H1 (cell line): ENCODE measurements at regions not wholly inside any gene's neighbourhood (a gene's known extent, or its start where the extent isn't known, plus 50 kb on each side); places are given as distances from the start of the nearest gene placed in this dataset.

ENCODE experiments used
- CTCF ChIA-PET: fragments of 300-600 bp; sonication (Branson Sonifier 250); formaldehyde crosslinking; loops from one replicate; lab custom pipeline; 2021; ENCODE audit not compliant: partially characterized antibody; lab: Charles Lee
- POLR2A ChIA-PET: fragments of 300-600 bp; sonication (Branson Sonifier 250); formaldehyde crosslinking; loops from one replicate; lab custom pipeline; 2021; ENCODE audit warnings: inconsistent platforms; ENCODE audit not compliant: partially characterized antibody; lab: Charles Lee
- DNase-seq, 2 experiments: peaks; one replicate each; pipeline versions ENCODE4 v3.0.0 to v3.0.0-alpha.2; 2010 to 2022; ENCODE audit warnings: low spot score in 2 of 2, low read depth in 1 of 2, mixed read lengths in 1 of 2
- FAIRE-seq: peaks from 2 replicates; lab custom pipeline; 2011; peaks lifted over from hg19 to GRCh38; lab: Jason Lieb, UNC
- H2AFZ ChIP-seq: 2 replicates; pipeline ENCODE4 v1.8.1; 2012; ENCODE audit warnings: low read length, inconsistent platforms
- H2AK5ac ChIP-seq: 2 replicates; pipeline ENCODE4 v1.6.1; 2013; ENCODE audit warnings: low read depth, low read length
- H2BK120ac ChIP-seq: replicated peaks from 2 replicates; pipeline ENCODE3; 2013; ENCODE audit warnings: low read depth, low read length, inconsistent platforms
- H2BK12ac ChIP-seq: 2 replicates; pipeline ENCODE4 v1.6.1; 2013; ENCODE audit warnings: low read depth, low read length
- H2BK15ac ChIP-seq: 2 replicates; pipeline ENCODE4 v1.6.1; 2013; ENCODE audit warnings: low read length
- H2BK20ac ChIP-seq: 2 replicates; pipeline ENCODE4 v1.6.1; 2013; ENCODE audit warnings: low read length
- H2BK5ac ChIP-seq: 2 replicates; pipeline ENCODE4 v1.6.1; 2013; ENCODE audit warnings: low read depth, low read length
- H3K14ac ChIP-seq: 2 replicates; pipeline ENCODE4 v1.6.1; 2013; ENCODE audit warnings: inconsistent platforms; ENCODE audit not compliant: insufficient read length
- H3K18ac ChIP-seq: 2 replicates; pipeline ENCODE4 v1.6.1; 2013; ENCODE audit warnings: low read length; ENCODE audit errors: extremely low read depth
- H3K23ac ChIP-seq: 2 replicates; pipeline ENCODE4 v1.6.1; 2013; ENCODE audit warnings: inconsistent platforms; ENCODE audit not compliant: insufficient read length
- H3K23me2 ChIP-seq: 2 replicates; pipeline ENCODE4 v1.6.1; 2013; ENCODE audit warnings: low read depth, low read length
- H3K27ac ChIP-seq: 2 replicates; pipeline ENCODE4 v1.6.1; 2011; ENCODE audit warnings: low read depth, low read length, inconsistent platforms
- H3K27me3 ChIP-seq, 4 experiments: replicated peaks in 1 of 4; 1 replicate in 1 of 4; 2 replicates in 3 of 4; pipeline versions ENCODE4 v1.6.1 to v1.8.1; 2011 to 2013; ENCODE audit warnings: low read length in 3 of 4, mild to moderate bottlenecking in 3 of 4, inconsistent platforms in 2 of 4, mixed read lengths in 2 of 4, moderate library complexity in 1 of 4; ENCODE audit not compliant: control insufficient read depth in 3 of 4, insufficient read depth in 3 of 4; ENCODE audit errors: extremely low read depth in 1 of 4
- H3K36me3 ChIP-seq, 4 experiments: 2 replicates each; pipeline versions ENCODE4 v1.6.1 to v1.8.1; 2011 to 2013; ENCODE audit warnings: mild to moderate bottlenecking in 4 of 4, low read length in 3 of 4, moderate library complexity in 2 of 4, control low read depth in 1 of 4, inconsistent platforms in 1 of 4; ENCODE audit not compliant: insufficient read depth in 4 of 4, control insufficient read depth in 2 of 4
- H3K4ac ChIP-seq: replicated peaks from 2 replicates; pipeline ENCODE3; 2013; ENCODE audit warnings: low read length, low read depth, mixed read lengths, inconsistent platforms; ENCODE audit not compliant: insufficient read length
- H3K4me1 ChIP-seq, 4 experiments: replicated peaks in 1 of 4; 1 replicate in 1 of 4; 2 replicates in 3 of 4; pipeline versions ENCODE4 v1.6.1 to v1.8.1; 2011 to 2013; ENCODE audit warnings: low read length in 3 of 4, inconsistent platforms in 2 of 4, mixed read lengths in 1 of 4; ENCODE audit not compliant: insufficient read depth in 4 of 4, control insufficient read depth in 3 of 4
- H3K4me2 ChIP-seq, 2 experiments: 2 replicates each; pipeline versions ENCODE4 v1.6.1 to v1.8.1; 2011 to 2013; ENCODE audit warnings: low read depth in 2 of 2, low read length in 2 of 2, control low read depth in 1 of 2, inconsistent platforms in 1 of 2, mild to moderate bottlenecking in 1 of 2; ENCODE audit not compliant: insufficient read depth in 1 of 2
- H3K4me3 ChIP-seq, 4 experiments: fragments of 200-600, 300-600 bp in 1 of 4; sonication (generic), shearing (Covaris generic), sonication (Bioruptor Twin) in 1 of 4; 2 replicates each; pipeline versions ENCODE4 v1.5.1 to v1.8.1; 2011 to 2016; ENCODE audit warnings: low read length in 4 of 4, low read depth in 3 of 4, control low read depth in 2 of 4, inconsistent platforms in 2 of 4, mild to moderate bottlenecking in 2 of 4, mixed read lengths in 1 of 4, moderate library complexity in 1 of 4; ENCODE audit not compliant: insufficient read depth in 2 of 4; ENCODE audit errors: extremely low read depth in 1 of 4
- H3K56ac ChIP-seq: replicated peaks from 2 replicates; pipeline ENCODE3; 2013; ENCODE audit warnings: low read depth, mild to moderate bottlenecking, mixed read lengths, low read length, inconsistent platforms; ENCODE audit not compliant: insufficient read length
- H3K79me1 ChIP-seq: 2 replicates; pipeline ENCODE4 v1.6.1; 2013; ENCODE audit warnings: low read depth, low read length, control low read depth
- H3K79me2 ChIP-seq, 2 experiments: 2 replicates each; pipeline versions ENCODE4 v1.6.1 to v1.8.1; 2012 to 2013; ENCODE audit warnings: low read length in 2 of 2, mild to moderate bottlenecking in 2 of 2, inconsistent platforms in 1 of 2; ENCODE audit not compliant: insufficient read depth in 2 of 2, control insufficient read depth in 1 of 2
- H3K9ac ChIP-seq, 4 experiments: replicated peaks in 1 of 4; 1 replicate in 1 of 4; 2 replicates in 3 of 4; pipeline versions ENCODE4 v1.6.1 to v1.8.1; 2011 to 2013; ENCODE audit warnings: low read depth in 3 of 4, low read length in 3 of 4, control low read depth in 2 of 4, mild to moderate bottlenecking in 2 of 4, moderate library complexity in 2 of 4, inconsistent platforms in 1 of 4; ENCODE audit errors: extremely low read depth in 1 of 4
- H3K9me3 ChIP-seq, 2 experiments: 2 replicates each; pipeline versions ENCODE4 v1.6.1 to v1.8.1; 2012 to 2013; ENCODE audit warnings: mild to moderate bottlenecking in 2 of 2, moderate library complexity in 2 of 2, control low read depth in 1 of 2, inconsistent platforms in 1 of 2, low read depth in 1 of 2, low read length in 1 of 2, mixed read lengths in 1 of 2; ENCODE audit not compliant: insufficient read depth in 2 of 2
- H4K20me1 ChIP-seq, 2 experiments: replicated peaks in 1 of 2; 2 replicates each; pipeline versions ENCODE3 to v1.8.1; 2011 to 2013; ENCODE audit warnings: inconsistent platforms in 2 of 2, low read length in 2 of 2, mild to moderate bottlenecking in 1 of 2; ENCODE audit not compliant: insufficient read depth in 2 of 2, control insufficient read depth in 1 of 2
- H4K5ac ChIP-seq: 2 replicates; pipeline ENCODE4 v1.6.1; 2013; ENCODE audit warnings: low read length, low read depth, mixed read lengths, inconsistent platforms; ENCODE audit not compliant: insufficient read length
- H4K8ac ChIP-seq: 2 replicates; pipeline ENCODE4 v1.8.0; 2013; ENCODE audit warnings: mild to moderate bottlenecking, moderate library complexity, low read length, inconsistent platforms; ENCODE audit not compliant: insufficient read depth; ENCODE audit errors: extremely low read depth
- H4K91ac ChIP-seq: replicated peaks from 2 replicates; pipeline ENCODE3; 2013; ENCODE audit warnings: low read length, mixed read lengths, inconsistent platforms; ENCODE audit not compliant: insufficient read length
- BACH1 ChIP-seq: IDR thresholded peaks from 2 replicates; pipeline ENCODE4 v1.6.1; 2012; ENCODE audit warnings: low read length, improper control_type of control experiment
- CEBPB ChIP-seq: IDR thresholded peaks from 2 replicates; pipeline ENCODE4 v1.6.1; 2012; ENCODE audit warnings: low read depth, low read length
- CHD1 ChIP-seq: IDR thresholded peaks from 2 replicates; pipeline ENCODE4 v1.6.1; 2012; ENCODE audit warnings: low read depth, low read length, improper control_type of control experiment
- CTBP2 ChIP-seq: IDR thresholded peaks from 2 replicates; pipeline ENCODE4 v1.7.0; 2011; ENCODE audit warnings: borderline replicate concordance, mild to moderate bottlenecking, moderate library complexity, mixed read lengths, low read length; ENCODE audit not compliant: insufficient read depth, insufficient read length
- EZH2 ChIP-seq: fragments of 200-600 bp; sonication (generic); IDR thresholded peaks from 2 replicates; pipeline ENCODE4 v1.7.1; 2012; ENCODE audit warnings: low read depth, mild to moderate bottlenecking, moderate library complexity, low read length, inconsistent platforms; ENCODE audit not compliant: severe bottlenecking
- RXRA ChIP-seq: IDR thresholded peaks from 2 replicates; pipeline ENCODE4 v1.6.1; 2011; ENCODE audit warnings: low read depth, mild to moderate bottlenecking, low read length, moderate library complexity; ENCODE audit not compliant: insufficient read depth
- WGBS, 2 experiments: shearing (Covaris generic) in 1 of 2; methylation state at CpG; one replicate each; pipeline versions ENCODE4 v1.1.6 to v1.1.7; 2013 to 2015; ENCODE audit warnings: low lambda C conversion rate in 2 of 2, mixed read lengths in 2 of 2, inconsistent platforms in 1 of 2, low coverage in 1 of 2, missing lambda C conversion rate in 1 of 2; ENCODE audit not compliant: insufficient replicate concordance in 2 of 2, insufficient coverage in 1 of 2, insufficient read length in 1 of 2; ENCODE audit errors: extremely low coverage in 1 of 2, missing lambda C conversion rate in 1 of 2; 5-methylcytosine and 5-hydroxymethylcytosine counted together

GRCh38 chr14:101049942-101050341 is 146.4 kb upstream of the RTL1 start:
- CTCF ChIA-PET, result no interaction called here
- no peak overlapping the region for H4K5ac ChIP-seq
- POLR2A ChIA-PET, result no interaction called here
- TF ChIP-seq CHD1 (no peak), EZH2 (no peak), BACH1 (no peak), CTBP2 (no peak), CEBPB (no peak), RXRA (no peak)

More at GRCh38 chr14:101049942-101050341, 146.4 kb upstream of the RTL1 start:
- H3K79me2 ChIP-seq, result no peaks in the 10 kb centered on the region
- H3K4ac ChIP-seq, result no peak overlapping the region
- H3K4me1 ChIP-seq, result no peaks in the 10 kb centered on the region; a peak in 1 of 7 replicates
- H3K56ac ChIP-seq, result no peak overlapping the region
- H3K79me1 ChIP-seq, result no peaks in the 10 kb centered on the region
- no peak overlapping the region for H2BK20ac ChIP-seq
- H3K23ac ChIP-seq, result no peak overlapping the region
- H2BK15ac ChIP-seq, result no peak overlapping the region
- H3K9ac ChIP-seq, result no peak overlapping the region
- no peaks in the 10 kb centered on the region for H3K23me2 ChIP-seq
- H4K91ac ChIP-seq, result no peak overlapping the region
- no peak overlapping the region for H3K27ac ChIP-seq
- no peak for FAIRE-seq
- no peak overlapping the region for H3K4me3 ChIP-seq
- no peaks in the 10 kb centered on the region for H3K36me3 ChIP-seq
- H2BK120ac ChIP-seq, result no peak overlapping the region
- H3K27me3 ChIP-seq, result no peaks in the 10 kb centered on the region
- no peak overlapping the region for H2BK12ac ChIP-seq
- DNase-seq, result no peak
- WGBS, 2 experiments, result 91% methylated on average over 6 of the region's 6 CpGs; no CpG with 5 or more reads in 1 of the 2 experiments
- H3K18ac ChIP-seq, result no peak overlapping the region
- H4K20me1 ChIP-seq, result no peaks in the 10 kb centered on the region
- H3K4me2 ChIP-seq, result no peak overlapping the region
- H2AK5ac ChIP-seq, result no peak overlapping the region
- no peak overlapping the region for H3K14ac ChIP-seq
- H2BK5ac ChIP-seq, result no peak overlapping the region
- H3K9me3 ChIP-seq, result peaks cover 2 to 6% of the 10 kb centered on the region in 2 experiments; a peak in 2 of 4 replicates
- H2AFZ ChIP-seq, result no peak overlapping the region
- no peak overlapping the region for H4K8ac ChIP-seq
